ENCODE measurements at regions not wholly inside any gene's neighbourhood (a gene's known extent, or its start where the extent isn't known, plus 50 kb on each side); places are given as distances from the start of the nearest gene placed in this dataset.

DNA sequence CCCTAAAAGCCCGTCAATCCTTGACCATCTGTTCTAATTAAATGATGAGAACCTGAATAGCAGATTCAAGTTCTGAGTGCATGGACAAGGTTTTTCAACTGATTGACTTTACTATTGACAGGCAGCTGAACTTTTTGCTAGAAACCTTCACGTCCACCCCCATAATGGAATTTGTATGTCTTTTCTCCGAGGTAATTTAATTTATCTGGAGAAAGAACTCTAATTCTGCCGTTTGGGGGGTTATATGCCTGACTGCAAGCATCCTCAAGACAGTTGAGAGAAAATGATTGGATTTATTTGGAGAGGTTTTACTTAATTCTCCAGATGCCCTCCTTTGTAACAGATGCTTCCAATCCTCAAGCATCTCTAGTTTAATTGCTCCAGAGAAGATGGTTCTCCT is 1053.4 kb upstream of the AUTS2 start:
- Histone ChIP-seq H3K4me1 (ENCODE audit: control insufficient read depth, extremely low read depth, insufficient read depth, low read length) (no peaks in the 10 kb centered on the region), H3K27me3 (ENCODE audit: control insufficient read depth, insufficient read depth, low read length) (no peaks in the 10 kb centered on the region), H3K4me2 (ENCODE audit: extremely low read depth, insufficient read depth, low read length) (no peak overlapping the region), H3K9me3 (ENCODE audit: control insufficient read depth, insufficient read depth, low read depth, low read length) (no peaks in the 10 kb centered on the region), H3K36me3 (ENCODE audit: control insufficient read depth, insufficient read depth, low read length) (no peaks in the 10 kb centered on the region), H3K9ac (ENCODE audit: insufficient read depth, low read length) (no peak overlapping the region), H3K4me3 (replicated peaks in 1 of 4; ENCODE audit: control extremely low read depth in 1 of 4, insufficient read depth in 1 of 4, low read depth in 3 of 4, low read length in 4 of 4) (no peak overlapping the region), H2AFZ (ENCODE audit: low read length) (no peak overlapping the region), H3K27ac (ENCODE audit: insufficient read depth, low read length) (no peak overlapping the region), H4K20me1 (ENCODE audit: control insufficient read depth, extremely low read depth, insufficient read depth, low read length) (no peaks in the 10 kb centered on the region), H3K79me2 (ENCODE audit: control insufficient read depth, insufficient read depth, low read length) (no peaks in the 10 kb centered on the region)
- DNase-seq (ENCODE audit: low read depth in 2 of 2), result no peak
- TF ChIP-seq, protein P1, sequence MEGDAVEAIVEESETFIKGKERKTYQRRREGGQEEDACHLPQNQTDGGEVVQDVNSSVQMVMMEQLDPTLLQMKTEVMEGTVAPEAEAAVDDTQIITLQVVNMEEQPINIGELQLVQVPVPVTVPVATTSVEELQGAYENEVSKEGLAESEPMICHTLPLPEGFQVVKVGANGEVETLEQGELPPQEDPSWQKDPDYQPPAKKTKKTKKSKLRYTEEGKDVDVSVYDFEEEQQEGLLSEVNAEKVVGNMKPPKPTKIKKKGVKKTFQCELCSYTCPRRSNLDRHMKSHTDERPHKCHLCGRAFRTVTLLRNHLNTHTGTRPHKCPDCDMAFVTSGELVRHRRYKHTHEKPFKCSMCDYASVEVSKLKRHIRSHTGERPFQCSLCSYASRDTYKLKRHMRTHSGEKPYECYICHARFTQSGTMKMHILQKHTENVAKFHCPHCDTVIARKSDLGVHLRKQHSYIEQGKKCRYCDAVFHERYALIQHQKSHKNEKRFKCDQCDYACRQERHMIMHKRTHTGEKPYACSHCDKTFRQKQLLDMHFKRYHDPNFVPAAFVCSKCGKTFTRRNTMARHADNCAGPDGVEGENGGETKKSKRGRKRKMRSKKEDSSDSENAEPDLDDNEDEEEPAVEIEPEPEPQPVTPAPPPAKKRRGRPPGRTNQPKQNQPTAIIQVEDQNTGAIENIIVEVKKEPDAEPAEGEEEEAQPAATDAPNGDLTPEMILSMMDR (conservative IDR thresholded peaks at IDR 0.05 in 1 of 2, IDR thresholded peaks at IDR 0.05 in 1 of 2; ENCODE audit: low read depth in 1 of 2, low read length in 2 of 2), result no peak
- TF ChIP-seq EZH2 (IDR thresholded peaks at IDR 0.05; ENCODE audit: low read length, missing control alignments), result no peak

DNA sequence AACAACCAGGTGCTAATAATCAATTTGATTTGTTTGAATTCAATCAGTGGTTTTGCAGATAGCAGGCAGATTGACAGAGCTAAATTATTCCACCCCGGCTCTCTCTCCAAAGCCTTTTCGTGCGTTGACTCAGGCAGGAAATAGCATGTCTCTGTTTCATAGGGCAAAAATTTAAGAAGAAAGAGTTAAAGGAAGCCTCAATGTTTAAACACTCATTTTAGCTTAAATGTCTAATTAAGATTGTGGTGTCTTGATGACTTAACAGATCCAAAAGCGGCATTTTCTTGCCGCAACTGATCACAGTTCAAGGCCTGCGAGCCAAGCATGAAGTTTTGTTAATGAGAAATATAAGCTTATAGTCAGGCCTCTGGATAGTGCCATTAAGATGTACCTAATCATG is 1051.1 kb upstream of the AUTS2 start:
- no peaks in the 10 kb centered on the region for H3K79me2 ChIP-seq (ENCODE audit: control insufficient read depth, insufficient read depth, low read length)
- H3K27me3 ChIP-seq (ENCODE audit: control insufficient read depth, insufficient read depth, low read length), result no peaks in the 10 kb centered on the region
- H3K4me1 ChIP-seq (ENCODE audit: control insufficient read depth, extremely low read depth, insufficient read depth, low read length), result no peaks in the 10 kb centered on the region
- TF ChIP-seq EZH2 (IDR thresholded peaks at IDR 0.05; ENCODE audit: low read length, missing control alignments), result no peak
- TF ChIP-seq, protein P1 (conservative IDR thresholded peaks at IDR 0.05 in 1 of 2, IDR thresholded peaks at IDR 0.05 in 1 of 2; ENCODE audit: low read depth in 1 of 2, low read length in 2 of 2), result no peak
- H3K9ac ChIP-seq (ENCODE audit: insufficient read depth, low read length), result no peak overlapping the region
- H3K36me3 ChIP-seq (ENCODE audit: control insufficient read depth, insufficient read depth, low read length), result no peaks in the 10 kb centered on the region
- H3K4me2 ChIP-seq (ENCODE audit: extremely low read depth, insufficient read depth, low read length), result no peak overlapping the region
- no peak overlapping the region for H2AFZ ChIP-seq (ENCODE audit: low read length)
- no peaks in the 10 kb centered on the region for H4K20me1 ChIP-seq (ENCODE audit: control insufficient read depth, extremely low read depth, insufficient read depth, low read length)
- DNase-seq (ENCODE audit: low read depth in 2 of 2), result peak in 1 of 2 donors; percentile 84
- H3K27ac ChIP-seq (ENCODE audit: insufficient read depth, low read length), result no peak overlapping the region
- no peaks in the 10 kb centered on the region for H3K9me3 ChIP-seq (ENCODE audit: control insufficient read depth, insufficient read depth, low read depth, low read length)
- H3K4me3 ChIP-seq (replicated peaks in 1 of 4; ENCODE audit: control extremely low read depth in 1 of 4, insufficient read depth in 1 of 4, low read depth in 3 of 4, low read length in 4 of 4), result no peak overlapping the region

DNA sequence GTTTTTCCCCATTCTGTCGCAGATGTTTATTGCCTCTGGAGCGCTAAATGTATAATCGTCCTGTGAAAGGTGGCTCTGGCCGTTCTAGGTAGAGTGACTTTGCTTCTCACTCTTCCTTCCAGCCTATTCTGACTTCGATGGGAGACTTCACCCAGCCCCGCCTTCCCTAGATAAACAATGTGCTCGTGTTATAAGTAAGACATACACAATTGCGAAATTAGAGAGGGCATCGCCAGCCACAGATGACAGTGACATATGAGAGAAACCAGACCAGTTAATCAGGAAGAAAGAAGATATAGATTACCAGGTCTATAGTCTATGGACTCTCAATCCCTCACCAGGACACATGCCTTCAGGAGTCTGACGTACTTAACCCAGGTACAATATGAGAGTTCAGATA is 1050.5 kb upstream of the AUTS2 start:
- Histone ChIP-seq H3K27me3 (ENCODE audit: control insufficient read depth, insufficient read depth, low read length) (no peaks in the 10 kb centered on the region), H3K4me2 (ENCODE audit: extremely low read depth, insufficient read depth, low read length) (no peak overlapping the region), H3K4me3 (replicated peaks in 1 of 4; ENCODE audit: control extremely low read depth in 1 of 4, insufficient read depth in 1 of 4, low read depth in 3 of 4, low read length in 4 of 4) (no peak overlapping the region), H3K27ac (ENCODE audit: insufficient read depth, low read length) (no peak overlapping the region), H2AFZ (ENCODE audit: low read length) (no peak overlapping the region), H3K4me1 (ENCODE audit: control insufficient read depth, extremely low read depth, insufficient read depth, low read length) (no peaks in the 10 kb centered on the region), H3K36me3 (ENCODE audit: control insufficient read depth, insufficient read depth, low read length) (no peaks in the 10 kb centered on the region), H4K20me1 (ENCODE audit: control insufficient read depth, extremely low read depth, insufficient read depth, low read length) (no peaks in the 10 kb centered on the region), H3K9me3 (ENCODE audit: control insufficient read depth, insufficient read depth, low read depth, low read length) (no peaks in the 10 kb centered on the region), H3K9ac (ENCODE audit: insufficient read depth, low read length) (no peak overlapping the region), H3K79me2 (ENCODE audit: control insufficient read depth, insufficient read depth, low read length) (no peaks in the 10 kb centered on the region)
- DNase-seq (ENCODE audit: low read depth in 2 of 2), result no peak
- TF ChIP-seq, protein P1 (conservative IDR thresholded peaks at IDR 0.05 in 1 of 2, IDR thresholded peaks at IDR 0.05 in 1 of 2; ENCODE audit: low read depth in 1 of 2, low read length in 2 of 2), result no peak
- no peak for TF ChIP-seq EZH2 (IDR thresholded peaks at IDR 0.05; ENCODE audit: low read length, missing control alignments)

Measured in fibroblast of lung (primary cell).